IMR-90 (cell line): ENCODE measurements at regions not wholly inside any gene's neighbourhood (a gene's known extent, or its start where the extent isn't known, plus 50 kb on each side); places are given as distances from the start of the nearest gene placed in this dataset.

Experiments used
- ATAC-seq: fragments of 200-7000 bp; cut with Tn5 transposase; 2 replicates; pipeline ENCODE4 v1.9.1; 2020; ENCODE audit warnings: low read depth, mild to moderate bottlenecking, moderate library complexity
- BruUV-seq: library from RNA; stranded (reverse); fragments of 400-500 nt; replicated peaks from 2 replicates; lab custom pipeline; 2021; lab: Mats Ljungman, UMichigan
- CTCF ChIA-PET: fragments of 300-600 bp; formaldehyde crosslinking; extraction: SDS; loops from one replicate; lab custom pipeline; 2021; ENCODE audit warnings: antibody characterized with exemption; lab: Yijun Ruan, JAX
- POLR2A ChIA-PET: fragments of 300-600 bp; sonication (Branson Sonifier 250); formaldehyde crosslinking; loops from one replicate; lab custom pipeline; 2022; ENCODE audit warnings: antibody characterized with exemption; ENCODE audit not compliant: unreplicated experiment; lab: Charles Lee
- DNase-seq: peaks from one replicate; pipeline ENCODE4 v3.0.0; 2013
- H2AFZ ChIP-seq: replicated peaks from 2 replicates; pipeline ENCODE3; 2013; ENCODE audit warnings: low read length, mild to moderate bottlenecking; ENCODE audit not compliant: poor library complexity
- H2AK5ac ChIP-seq: 2 replicates; pipeline ENCODE4 v1.6.1; 2013; ENCODE audit warnings: low read depth, low read length, inconsistent platforms
- H2AK9ac ChIP-seq: replicated peaks from 2 replicates; pipeline ENCODE3; 2013; ENCODE audit warnings: mild to moderate bottlenecking, low read depth, low read length, moderate library complexity; ENCODE audit not compliant: poor library complexity
- H2BK120ac ChIP-seq: 2 replicates; pipeline ENCODE4 v1.6.1; 2013; ENCODE audit warnings: low read depth, low read length, inconsistent platforms
- H2BK15ac ChIP-seq: 3 replicates; pipeline ENCODE4 v1.6.1; 2013; ENCODE audit warnings: low read depth, low read length, inconsistent platforms
- H2BK20ac ChIP-seq: 2 replicates; pipeline ENCODE4 v1.6.1; 2013; ENCODE audit warnings: low read depth, mild to moderate bottlenecking, inconsistent platforms, low read length, moderate library complexity
- H2BK5ac ChIP-seq: 2 replicates; pipeline ENCODE4 v1.6.1; 2013; ENCODE audit warnings: mild to moderate bottlenecking, low read depth, low read length, inconsistent platforms; ENCODE audit not compliant: poor library complexity, severe bottlenecking
- H3K14ac ChIP-seq: replicated peaks from 2 replicates; pipeline ENCODE4 v1.6.1; 2013; ENCODE audit warnings: low read depth, low read length, inconsistent platforms
- H3K18ac ChIP-seq: 2 replicates; pipeline ENCODE4 v1.6.1; 2013; ENCODE audit warnings: low read depth, low read length, control low read depth
- H3K23ac ChIP-seq: 2 replicates; pipeline ENCODE4 v1.6.1; 2013; ENCODE audit warnings: low read depth, low read length, inconsistent platforms
- H3K27ac ChIP-seq: 2 replicates; pipeline ENCODE4 v1.5.1; 2013; ENCODE audit warnings: mild to moderate bottlenecking, control low read depth, low read length; ENCODE audit not compliant: insufficient read depth
- H3K27me3 ChIP-seq: 2 replicates; pipeline ENCODE4 v1.6.1; 2013; ENCODE audit warnings: low read length; ENCODE audit not compliant: control insufficient read depth, insufficient read depth
- H3K36me3 ChIP-seq: 2 replicates; pipeline ENCODE4 v1.6.1; 2013; ENCODE audit warnings: low read length, mixed read lengths; ENCODE audit not compliant: control insufficient read depth, insufficient read depth
- H3K4ac ChIP-seq: 2 replicates; pipeline ENCODE4 v1.6.1; 2013; ENCODE audit warnings: low read depth, low read length, inconsistent platforms
- H3K4me1 ChIP-seq: 2 replicates; pipeline ENCODE4 v1.6.1; 2013; ENCODE audit warnings: low read length, mixed read lengths; ENCODE audit not compliant: control insufficient read depth, insufficient read depth
- H3K4me2 ChIP-seq: 2 replicates; pipeline ENCODE4 v1.6.1; 2013; ENCODE audit warnings: low read depth, mild to moderate bottlenecking, control low read depth, low read length, moderate library complexity
- H3K4me3 ChIP-seq: 2 replicates; pipeline ENCODE4 v1.5.1; 2013; ENCODE audit warnings: low read depth, mild to moderate bottlenecking, control low read depth, low read length, moderate library complexity; ENCODE audit not compliant: insufficient read depth
- H3K56ac ChIP-seq: 2 replicates; pipeline ENCODE4 v1.6.1; 2013; ENCODE audit warnings: low read length, inconsistent platforms; ENCODE audit not compliant: insufficient read depth; ENCODE audit errors: extremely low read depth
- H3K79me1 ChIP-seq, 2 experiments: 2 replicates each; pipeline ENCODE4 v1.6.1; 2013; ENCODE audit warnings: low read length in 2 of 2, inconsistent platforms in 1 of 2, low read depth in 1 of 2
- H3K9ac ChIP-seq: 2 replicates; pipeline ENCODE4 v1.6.1; 2013; ENCODE audit warnings: low read depth, low read length, control low read depth
- H3K9me1 ChIP-seq: 2 replicates; pipeline ENCODE4 v1.6.1; 2013; ENCODE audit warnings: low read length, inconsistent platforms; ENCODE audit not compliant: insufficient read depth
- H3K9me3 ChIP-seq: 2 replicates; pipeline ENCODE4 v1.6.1; 2013; ENCODE audit warnings: low read length; ENCODE audit not compliant: control insufficient read depth, insufficient read depth
- H4K20me1 ChIP-seq: 2 replicates; pipeline ENCODE4 v1.6.1; 2013; ENCODE audit warnings: low read length, inconsistent platforms; ENCODE audit not compliant: insufficient read depth
- H4K5ac ChIP-seq: 2 replicates; pipeline ENCODE4 v1.6.1; 2013; ENCODE audit warnings: mild to moderate bottlenecking, low read depth, low read length, control low read depth
- H4K8ac ChIP-seq, 2 experiments: 2 replicates each; pipeline ENCODE4 v1.6.1; 2013; ENCODE audit warnings: low read depth in 2 of 2, low read length in 2 of 2, control low read depth in 1 of 2, inconsistent platforms in 1 of 2
- H4K91ac ChIP-seq: 2 replicates; pipeline ENCODE4 v1.6.1; 2013; ENCODE audit warnings: low read depth, low read length, inconsistent platforms; ENCODE audit not compliant: insufficient read depth
- ELK1 ChIP-seq: fragments of 150-350 bp; IDR thresholded peaks from 2 replicates; pipeline ENCODE4 v1.6.1; 2016; ENCODE audit warnings: low read depth, mild to moderate bottlenecking, low read length, moderate library complexity, borderline replicate concordance
- MAFK ChIP-seq: IDR thresholded peaks from 2 replicates; pipeline ENCODE4 v1.6.1; 2012; ENCODE audit warnings: low read depth, low read length, improper control_type of control experiment
- MXI1 ChIP-seq: IDR thresholded peaks from 2 replicates; pipeline ENCODE4 v1.6.1; 2012; ENCODE audit warnings: low read depth, mild to moderate bottlenecking, low read length, moderate library complexity, borderline replicate concordance
- WGBS, 2 experiments: methylation state at CpG; one replicate each; pipeline versions ENCODE4 v1.1.5 to v1.1.7; 2013; ENCODE audit warnings: missing lambda C conversion rate in 2 of 2; ENCODE audit not compliant: insufficient read length in 1 of 2; ENCODE audit errors: extremely low coverage in 2 of 2; 5-methylcytosine and 5-hydroxymethylcytosine counted together
- dilution Hi-C: fragments of 300-500 bp; cut with HindIII; formaldehyde crosslinking; loops from one replicate; pipeline ENCODE4 v1.14.3; 2018; ENCODE audit warnings: low sequenced_read_pairs; ENCODE audit not compliant: unreplicated experiment
- in situ Hi-C: fragments of 300-500 bp; cut with MboI; formaldehyde crosslinking; loops from 3 replicates; pipeline ENCODE4 v1.14.3; 2019; ENCODE audit warnings: low sequenced_read_pairs, inconsistent platforms, mixed read lengths
- intact Hi-C: fragments of 100-400 bp; cut with micrococcal nuclease; formaldehyde crosslinking; loops from 2 replicates; pipeline ENCODE4 v1.10.0; 2022

- no peak overlapping the region for H2BK5ac ChIP-seq
- no peak overlapping the region for H2AFZ ChIP-seq
- ATAC-seq (no peak), DNase-seq (no peak)
- no peak overlapping the region for H2BK120ac ChIP-seq
- no peaks in the 10 kb centered on the region for H3K9me3 ChIP-seq
- H3K23ac ChIP-seq, result no peak overlapping the region
- intact Hi-C loops (no loop called here), in situ Hi-C loops (no loop called here), dilution Hi-C loops (no loop called here)
- H3K4me1 ChIP-seq, result no peaks in the 10 kb centered on the region
- H2BK20ac ChIP-seq, result no peak overlapping the region
- 56% methylated on average over 1 of the region's 4 CpGs; no CpG with 5 or more reads in 1 of the 2 experiments for WGBS, 2 experiments
- peaks cover 10% of the 10 kb centered on the region for H3K27me3 ChIP-seq
- H3K9me1 ChIP-seq, result no peaks in the 10 kb centered on the region
- POLR2A ChIA-PET, result no interaction called here
- H4K8ac ChIP-seq, result no peak overlapping the region
- no TSS peak for BruUV-seq
- H3K4ac ChIP-seq, result no peak overlapping the region
- TF ChIP-seq MXI1 (no peak), ELK1 (no peak), MAFK (peak; percentile 74)
- H3K56ac ChIP-seq, result no peak overlapping the region
- H3K14ac ChIP-seq, result no peak overlapping the region
- H4K91ac ChIP-seq, result no peak overlapping the region
- H2AK9ac ChIP-seq, result no peak overlapping the region
- no peak overlapping the region for H3K27ac ChIP-seq
- H3K4me3 ChIP-seq, result no peak overlapping the region
- no peak overlapping the region for H3K4me2 ChIP-seq
- H3K9ac ChIP-seq, result no peak overlapping the region
- H4K20me1 ChIP-seq, result no peaks in the 10 kb centered on the region
- no peak overlapping the region for H3K18ac ChIP-seq
- no peaks in the 10 kb centered on the region for H3K79me1 ChIP-seq
- H2AK5ac ChIP-seq, result no peak overlapping the region
- H4K5ac ChIP-seq, result no peak overlapping the region
- no peak overlapping the region for H2BK15ac ChIP-seq
- CTCF ChIA-PET, result interaction anchor here (0.6 kb wide), 1 partner anchor 702 kb away, joined by 3 read pairs; no protein-coding TSS in a partner anchor
- H3K36me3 ChIP-seq, result no peaks in the 10 kb centered on the region
Measured at GRCh38 chr6:90450268-90450953, 136.5 kb downstream of the MAP3K7 start.
